C4-2B (cell line): ENCODE measurements at regions not wholly inside any gene's neighbourhood (a gene's known extent, or its start where the extent isn't known, plus 50 kb on each side); places are given as distances from the start of the nearest gene placed in this dataset.

Experiments used
- ZFX ChIP-seq: fragments of 450-650 bp; IDR thresholded peaks from 2 replicates; pipeline ENCODE4 v1.6.1; 2017
- TF ChIP-seq, protein P1 (sequence below): fragments of 450-650 bp; conservative IDR thresholded peaks from 2 replicates; pipeline ENCODE4 v1.5.1; 2017; ENCODE audit warnings: mild to moderate bottlenecking

DNA sequence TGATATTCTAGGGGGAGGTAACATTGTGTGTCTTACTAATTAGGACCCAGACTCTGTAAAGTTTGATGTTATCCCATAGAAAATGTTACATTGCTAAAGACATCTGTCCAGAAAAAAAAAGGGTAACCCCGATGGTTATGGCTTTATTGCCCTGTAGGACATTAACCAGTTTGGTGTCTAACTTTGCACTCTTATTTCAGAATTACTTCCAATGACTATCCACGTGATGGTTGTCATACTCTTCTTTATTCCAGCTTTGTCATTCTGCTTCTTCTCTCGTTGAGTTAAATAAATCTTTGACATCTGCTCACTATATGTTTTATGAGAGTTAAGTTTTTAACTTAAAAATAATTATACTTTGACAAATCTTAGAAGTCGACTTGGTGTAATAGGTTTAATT, 180.4 kb upstream of the ANKRD55 start:
- TF ChIP-seq, protein P1, sequence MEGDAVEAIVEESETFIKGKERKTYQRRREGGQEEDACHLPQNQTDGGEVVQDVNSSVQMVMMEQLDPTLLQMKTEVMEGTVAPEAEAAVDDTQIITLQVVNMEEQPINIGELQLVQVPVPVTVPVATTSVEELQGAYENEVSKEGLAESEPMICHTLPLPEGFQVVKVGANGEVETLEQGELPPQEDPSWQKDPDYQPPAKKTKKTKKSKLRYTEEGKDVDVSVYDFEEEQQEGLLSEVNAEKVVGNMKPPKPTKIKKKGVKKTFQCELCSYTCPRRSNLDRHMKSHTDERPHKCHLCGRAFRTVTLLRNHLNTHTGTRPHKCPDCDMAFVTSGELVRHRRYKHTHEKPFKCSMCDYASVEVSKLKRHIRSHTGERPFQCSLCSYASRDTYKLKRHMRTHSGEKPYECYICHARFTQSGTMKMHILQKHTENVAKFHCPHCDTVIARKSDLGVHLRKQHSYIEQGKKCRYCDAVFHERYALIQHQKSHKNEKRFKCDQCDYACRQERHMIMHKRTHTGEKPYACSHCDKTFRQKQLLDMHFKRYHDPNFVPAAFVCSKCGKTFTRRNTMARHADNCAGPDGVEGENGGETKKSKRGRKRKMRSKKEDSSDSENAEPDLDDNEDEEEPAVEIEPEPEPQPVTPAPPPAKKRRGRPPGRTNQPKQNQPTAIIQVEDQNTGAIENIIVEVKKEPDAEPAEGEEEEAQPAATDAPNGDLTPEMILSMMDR: no peak
- no peak for TF ChIP-seq ZFX
